Stimulated activated CD8-positive, alpha-beta memory T cell treated with anti-CD3 and anti-CD28 coated beads, Interleukin-2, amount 100 ng/mL, for 48 hours (primary cell): ENCODE measurements at regions not wholly inside any gene's neighbourhood (a gene's known extent, or its start where the extent isn't known, plus 50 kb on each side); places are given as distances from the start of the nearest gene placed in this dataset.
"Not testable (repeated sequence)": the region's sequence is repeated elsewhere in the genome, so short reads cannot be mapped to it uniquely, and the experiment has no call there.

Experiments used
- DNase-seq, 2 donors: peaks; one replicate each; pipeline ENCODE4 v3.0.0-alpha.2; 2020; ENCODE audit warnings: low read depth in 2 of 2

DNA sequence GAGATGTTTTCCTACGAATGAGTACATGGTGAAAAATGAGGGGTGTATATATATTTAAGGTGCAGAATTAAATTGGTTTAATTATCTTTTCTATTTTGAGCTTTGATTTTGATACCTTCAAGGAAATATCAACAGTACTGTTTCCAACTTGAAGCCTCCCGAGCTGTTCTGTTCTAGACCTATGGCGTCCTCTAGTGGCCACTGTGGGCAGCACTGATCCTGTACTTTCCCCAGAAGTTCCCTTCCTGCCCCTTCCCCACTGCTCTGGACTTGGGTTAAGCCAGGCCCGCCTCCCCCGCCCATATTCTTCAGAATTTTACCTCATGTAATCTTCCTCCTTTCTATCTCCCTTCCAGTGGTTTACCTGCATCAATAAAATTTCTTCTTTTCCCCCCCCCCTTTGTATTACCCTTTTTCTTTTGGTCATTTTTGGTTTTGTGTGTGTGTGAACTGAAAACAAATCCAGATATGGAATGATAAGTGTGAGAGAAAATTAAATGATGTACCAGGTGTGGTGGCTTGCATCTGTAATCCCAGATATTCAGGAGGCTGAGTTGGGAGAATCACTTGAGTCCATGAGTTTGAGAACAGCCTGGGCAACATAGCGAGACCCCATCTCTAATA, 1643.5 kb downstream of the TP53TG3F start:
- DNase-seq: no peak

DNA sequence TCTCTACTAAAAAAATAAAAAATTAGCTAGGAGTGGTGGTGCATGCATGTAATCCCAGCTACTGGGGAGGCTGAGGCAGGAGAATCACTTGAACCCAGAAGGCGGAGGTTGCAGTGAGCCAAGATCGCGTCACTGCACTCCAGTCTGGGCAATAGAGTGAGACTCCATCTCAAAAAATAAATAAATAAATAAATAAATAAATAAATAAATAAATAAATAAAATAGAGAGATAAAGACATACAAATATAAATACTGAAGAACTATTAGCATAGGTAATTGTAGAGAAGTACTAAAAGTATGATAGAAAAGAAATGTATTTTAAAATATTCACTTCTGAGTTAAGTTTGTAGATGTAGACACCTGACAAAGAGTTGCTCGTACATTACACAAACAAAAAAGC, 1652.4 kb downstream of the TP53TG3F start:
- DNase-seq: not testable (repeated sequence)

DNA sequence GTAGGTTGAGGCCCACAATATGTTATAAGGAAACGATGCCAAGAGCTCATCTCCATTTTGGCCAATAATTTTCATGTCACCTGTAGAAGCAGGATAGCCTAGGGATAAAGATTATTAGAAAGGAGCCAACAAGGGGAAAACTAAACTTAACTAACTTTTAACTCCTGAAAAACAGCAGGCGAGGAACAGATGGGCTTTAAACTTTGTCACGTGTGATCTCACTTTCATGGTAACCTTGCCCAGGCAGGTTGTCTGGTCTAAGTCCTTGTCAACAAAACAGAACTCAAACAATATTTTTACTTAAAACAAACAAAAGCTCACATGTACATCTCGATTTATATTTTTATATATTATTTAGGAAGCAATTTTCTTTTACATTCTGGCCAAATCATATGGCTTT, 1672.0 kb downstream of the TP53TG3F start:
- DNase-seq: no peak

DNA sequence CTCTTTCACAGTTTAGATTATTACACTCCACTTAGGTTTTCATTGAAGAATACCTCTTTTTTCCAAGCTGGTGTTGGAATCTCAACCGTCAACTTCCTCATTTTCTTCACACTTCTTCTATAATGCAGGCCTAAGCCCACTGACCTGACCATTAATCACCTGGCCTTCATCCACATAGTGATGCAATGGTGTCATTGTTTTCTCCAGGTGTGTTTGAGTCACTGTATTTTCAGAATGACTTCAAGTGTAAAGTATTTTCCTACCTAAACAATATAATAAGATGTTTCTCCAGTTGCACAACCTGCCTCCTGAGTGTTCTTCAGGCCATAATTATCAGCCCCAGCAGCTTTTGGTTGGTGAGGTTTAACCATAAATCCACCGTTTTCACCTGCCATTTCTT, 1675.1 kb downstream of the TP53TG3F start:
- DNase-seq: no peak

DNA sequence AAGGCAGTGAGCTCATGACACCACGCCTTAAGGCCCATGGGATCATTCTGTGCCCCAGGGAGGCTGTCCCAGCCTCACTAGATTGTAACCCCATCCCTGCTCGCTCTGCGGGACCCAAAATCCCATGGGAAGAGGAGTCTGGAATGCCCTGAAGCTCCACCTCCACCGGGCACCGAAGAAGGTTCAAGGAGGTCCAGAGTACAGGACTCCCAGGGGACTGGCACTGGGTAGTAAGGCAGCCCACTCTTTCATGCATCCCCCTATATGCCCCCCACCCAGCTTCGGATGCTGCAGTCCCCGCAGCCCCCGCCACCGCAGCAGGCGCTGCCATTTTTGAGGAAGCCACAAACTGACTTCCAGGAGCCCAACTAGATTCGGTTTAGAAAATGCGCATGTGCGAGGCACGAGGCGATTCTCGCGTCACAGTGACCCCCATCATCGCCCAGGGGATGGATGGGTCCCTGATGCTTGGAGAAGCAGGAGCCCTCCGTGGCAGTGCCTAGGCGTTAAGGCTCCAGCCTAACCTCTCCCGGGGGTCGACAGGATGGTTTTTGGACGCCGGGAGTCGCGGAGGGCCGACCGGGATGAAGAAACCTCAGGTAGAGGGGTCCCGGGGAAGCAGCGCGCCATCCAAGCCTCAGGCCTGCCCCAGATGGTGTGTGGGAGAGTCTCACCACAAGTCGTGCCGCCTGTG, 1681.0 kb downstream of the TP53TG3F start:
- DNase-seq: no peak

DNA sequence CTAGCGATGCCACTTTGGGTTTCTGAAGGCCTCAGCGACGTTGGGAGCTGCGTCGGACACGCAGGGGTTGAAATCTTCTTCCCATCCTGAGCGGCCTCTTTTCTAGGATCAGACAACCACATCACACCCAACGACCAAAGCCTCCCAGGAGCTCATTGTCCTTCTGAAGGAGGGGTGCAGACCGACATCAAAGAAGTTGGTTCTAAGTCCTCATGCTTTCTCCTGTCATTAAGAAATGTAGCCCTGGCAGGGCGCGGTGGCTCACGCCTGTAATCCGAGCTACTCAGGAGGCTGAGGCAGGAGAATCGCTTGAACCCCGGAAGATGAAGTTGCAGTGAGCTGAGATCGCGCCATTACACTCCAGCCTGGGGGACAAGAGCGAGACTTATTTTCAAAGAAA, 1681.9 kb downstream of the TP53TG3F start:
- no peak for DNase-seq

DNA sequence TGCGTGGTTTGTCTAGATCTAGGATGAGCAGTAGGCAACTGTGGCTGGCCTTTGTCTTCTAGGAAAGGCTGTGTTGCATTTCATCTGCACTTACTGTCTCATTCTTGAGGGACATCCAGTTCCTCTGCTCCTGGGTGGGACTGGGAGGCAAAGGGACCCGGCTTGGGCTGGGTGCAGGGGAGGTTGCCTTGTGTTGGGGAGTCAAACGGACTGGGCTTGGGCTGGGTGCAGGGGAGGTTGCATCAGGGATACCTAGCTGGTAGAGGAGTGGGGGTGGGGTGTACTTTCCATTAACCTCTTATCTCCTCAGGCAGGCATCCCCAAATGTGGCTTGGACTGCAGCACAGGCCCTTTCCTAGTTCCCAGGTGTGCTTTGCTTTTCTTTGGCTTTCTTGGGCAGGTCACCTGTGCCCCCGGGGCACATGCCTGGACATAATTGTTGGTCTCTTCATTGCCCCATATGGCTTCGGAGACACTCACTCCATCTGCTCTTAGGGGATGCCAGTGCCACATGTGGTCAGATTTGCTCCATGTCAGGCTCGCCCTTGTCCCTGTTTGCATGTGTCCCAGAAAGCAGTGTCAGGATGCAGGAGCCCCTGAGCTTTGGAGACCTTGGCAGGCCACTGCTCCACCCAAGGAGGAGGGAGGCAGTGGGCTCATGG, 1682.9 kb downstream of the TP53TG3F start:
- DNase-seq: no peak

DNA sequence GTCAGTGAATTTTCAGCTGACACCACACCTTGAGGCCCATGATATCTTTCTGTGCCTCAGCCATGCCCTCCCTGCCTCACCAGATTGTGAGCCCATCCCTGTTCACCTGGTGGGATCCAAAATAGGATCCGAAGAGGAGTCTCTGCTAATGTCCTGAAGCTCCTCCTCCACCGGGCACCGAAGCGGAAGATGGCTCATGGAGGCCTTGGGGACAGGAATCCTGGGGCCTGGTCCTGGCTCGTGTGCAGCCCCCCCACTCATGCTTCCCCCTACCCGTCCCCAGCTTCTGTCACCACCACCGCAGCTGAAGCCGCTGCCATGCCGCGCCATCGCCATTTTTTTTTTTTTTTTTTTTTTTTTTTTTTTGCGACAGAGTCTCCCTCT, 1683.4 kb downstream of the TP53TG3F start:
- no peak for DNase-seq

DNA sequence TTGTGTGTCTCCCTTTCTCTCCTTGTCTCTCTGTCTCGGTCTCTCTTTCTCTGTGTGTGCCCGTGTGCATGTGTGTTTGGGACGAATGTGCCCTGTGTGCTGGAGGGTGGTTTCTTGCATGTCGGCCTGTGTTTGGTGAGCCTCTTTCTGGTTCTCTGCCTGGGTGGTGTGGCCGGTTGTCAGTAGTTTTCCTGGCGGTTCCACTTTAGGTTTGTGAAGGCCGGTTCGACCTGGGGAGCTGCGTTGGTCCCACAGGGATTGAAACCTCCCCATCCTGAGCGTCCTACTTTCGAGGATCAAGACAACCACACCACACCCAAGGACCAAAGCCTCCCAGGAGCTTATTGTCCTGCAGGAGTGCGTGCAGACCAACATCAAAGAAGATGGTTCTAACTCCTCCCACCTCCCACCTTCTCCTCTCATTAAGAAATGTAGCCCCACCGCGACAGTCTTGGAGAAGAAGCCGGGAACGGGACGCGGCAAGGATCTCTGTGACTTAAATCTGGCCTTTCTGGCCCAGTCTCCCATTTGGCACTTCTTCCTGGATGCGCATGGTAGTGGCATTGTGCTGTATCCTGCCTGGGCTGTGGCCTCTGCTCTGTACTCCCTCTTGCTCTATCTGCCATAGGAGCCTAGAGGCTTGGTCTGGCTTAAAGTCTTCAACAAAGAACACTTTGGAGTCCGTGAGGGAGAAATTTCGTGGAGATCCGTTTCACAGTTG, 1685.0 kb downstream of the TP53TG3F start:
- DNase-seq: no peak

DNA sequence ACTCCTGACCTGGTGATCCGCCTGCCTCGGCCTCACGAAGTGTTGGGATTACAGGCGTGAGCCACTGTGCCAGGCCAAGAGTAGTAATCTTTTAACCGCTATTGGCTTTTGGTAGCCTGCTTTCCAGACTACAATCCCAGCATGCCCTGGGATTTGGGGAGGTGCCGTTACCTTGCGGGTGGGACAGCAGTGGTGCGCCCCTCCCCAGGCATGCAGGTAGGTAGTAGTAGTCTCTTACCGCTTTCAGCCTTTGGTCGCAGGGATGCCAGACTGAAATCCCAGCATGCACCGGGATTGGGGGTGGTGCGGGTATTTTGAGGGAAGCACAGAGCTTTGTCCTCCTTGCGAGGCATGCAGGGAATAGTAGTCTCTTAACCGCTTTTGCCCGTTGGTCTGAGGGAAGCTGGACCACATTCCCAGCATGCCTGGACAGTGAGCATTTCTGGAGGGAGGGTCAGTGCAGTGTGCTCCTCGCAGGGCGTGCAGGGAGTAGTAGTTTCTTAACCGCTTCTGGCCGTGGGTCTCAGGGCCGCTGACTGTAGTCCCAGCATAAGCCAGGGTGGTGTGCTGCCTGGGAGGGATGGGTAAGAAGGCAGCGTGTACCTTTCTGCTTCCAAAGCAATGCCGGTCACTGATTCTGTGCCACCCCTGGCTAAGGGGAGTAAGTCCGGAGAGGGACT, 1686.8 kb downstream of the TP53TG3F start:
- no peak for DNase-seq

DNA sequence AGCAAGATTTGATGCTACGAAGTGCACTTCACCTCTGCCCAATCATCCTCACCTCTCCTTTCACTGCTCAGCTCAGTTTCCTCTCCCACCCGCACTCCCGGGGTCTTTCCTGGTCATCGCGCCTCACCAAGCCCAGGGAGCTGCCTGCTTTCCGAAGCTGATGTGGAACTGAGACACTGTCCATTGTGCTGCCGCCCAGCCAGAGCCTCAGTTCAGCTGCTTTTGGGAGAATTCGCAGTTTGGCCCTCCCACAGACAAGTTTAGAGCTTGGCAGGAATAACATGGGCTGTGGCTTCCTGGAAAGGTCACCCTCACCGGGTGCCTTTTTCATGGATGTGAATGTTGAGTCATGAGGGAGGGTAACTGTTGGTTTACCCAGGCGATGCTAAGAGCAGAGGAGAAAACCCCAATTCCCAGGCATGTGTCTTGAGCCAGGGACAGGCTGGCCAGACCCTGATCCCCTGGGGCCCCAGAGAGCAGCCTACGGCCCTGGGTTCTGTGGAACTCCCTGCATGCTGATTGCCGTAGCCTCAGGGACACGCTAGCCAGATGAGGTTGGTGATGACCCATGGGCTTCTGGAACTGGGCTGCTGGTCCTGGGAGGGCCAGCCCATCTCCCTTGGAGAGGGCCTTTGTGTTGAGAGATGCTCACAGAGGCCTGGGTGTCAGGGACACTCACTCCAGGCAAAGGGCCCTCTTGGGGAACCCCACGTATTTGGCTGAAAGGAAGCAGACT, 1687.5 kb downstream of the TP53TG3F start:
- no peak for DNase-seq

DNA sequence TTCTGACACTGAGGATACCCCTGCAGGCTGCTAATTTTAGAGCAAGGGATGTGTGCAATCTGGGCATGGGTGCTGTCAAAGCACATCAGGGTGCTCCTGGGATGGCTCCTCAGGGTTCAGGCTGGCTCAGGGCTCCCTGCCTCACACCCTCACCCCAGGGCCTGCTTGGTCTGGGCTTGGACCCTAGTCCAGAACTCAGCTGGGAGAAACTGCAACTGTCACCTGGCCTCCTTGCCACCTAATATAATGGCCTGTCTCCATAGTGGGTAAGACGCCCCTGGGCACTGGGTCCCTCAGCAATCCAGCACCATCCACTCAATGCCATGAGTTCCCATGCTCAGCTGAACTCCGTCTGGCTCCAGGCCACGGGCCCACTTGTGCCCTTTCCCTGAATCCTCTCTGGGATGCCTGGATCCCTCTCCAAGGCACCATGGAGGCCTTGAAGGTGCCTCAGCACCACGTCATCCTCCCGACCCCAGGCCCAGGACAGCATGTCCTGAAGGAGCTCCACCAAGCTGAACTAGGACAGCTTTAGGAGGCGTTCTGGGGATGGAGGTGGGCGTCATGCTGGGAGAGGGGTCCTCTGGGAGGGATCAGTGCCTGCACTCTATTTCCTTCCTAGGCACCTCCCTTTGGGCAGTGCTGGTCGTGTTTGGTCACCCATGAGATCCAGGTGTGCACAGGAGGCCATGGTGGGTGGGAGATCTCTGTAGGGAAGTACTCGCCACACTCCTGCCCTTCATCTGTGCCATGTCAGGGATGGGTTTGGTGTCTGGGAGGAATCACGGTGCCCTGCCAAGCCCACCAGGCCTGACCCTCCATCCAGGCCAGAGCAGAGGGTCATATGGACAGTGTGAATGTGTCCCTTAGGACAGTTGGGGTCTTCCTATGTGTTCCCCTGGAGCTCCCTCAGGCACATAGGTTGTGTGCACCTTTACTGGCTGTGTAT, 1688.4 kb downstream of the TP53TG3F start:
- no peak for DNase-seq

DNA sequence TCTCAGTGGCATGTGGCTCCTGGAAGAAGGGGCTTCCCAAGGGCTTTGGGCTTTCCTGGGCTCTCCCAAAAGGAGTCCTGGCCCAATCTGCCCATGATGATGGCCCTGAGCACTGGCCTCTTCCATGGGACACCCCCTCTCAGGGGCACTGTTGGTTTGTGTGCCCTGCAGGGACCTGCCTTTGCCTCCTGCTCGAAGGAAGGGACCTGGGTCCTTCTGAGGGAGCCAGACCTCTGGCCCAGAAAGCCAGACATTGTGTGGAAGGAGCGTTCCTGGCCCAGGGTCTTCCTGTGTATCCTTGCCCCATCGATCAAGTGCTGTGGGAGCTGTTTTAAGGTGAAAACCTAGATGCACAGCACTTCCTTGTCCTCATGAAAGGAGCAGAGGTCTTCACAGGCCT, 1689.3 kb downstream of the TP53TG3F start:
- no peak for DNase-seq

DNA sequence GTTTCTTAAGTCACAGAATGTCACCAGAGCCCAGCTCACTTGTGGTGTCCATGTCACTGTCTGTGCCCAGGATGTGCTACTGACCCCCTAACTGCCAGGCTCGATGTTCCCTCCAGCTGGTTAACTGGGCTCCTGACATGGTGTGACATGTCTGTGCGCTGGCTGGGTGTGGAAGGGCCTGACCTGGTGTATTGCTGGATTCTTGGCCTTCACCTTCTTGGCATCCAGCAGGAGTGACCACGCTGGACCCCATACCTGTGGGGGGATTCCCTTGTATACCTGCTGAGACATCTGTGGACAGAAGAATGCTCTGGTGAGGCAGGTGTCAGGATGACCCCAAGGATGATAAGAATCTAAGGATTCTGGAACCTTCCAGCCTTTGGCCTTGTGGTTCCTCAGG, 1690.1 kb downstream of the TP53TG3F start:
- DNase-seq: no peak

DNA sequence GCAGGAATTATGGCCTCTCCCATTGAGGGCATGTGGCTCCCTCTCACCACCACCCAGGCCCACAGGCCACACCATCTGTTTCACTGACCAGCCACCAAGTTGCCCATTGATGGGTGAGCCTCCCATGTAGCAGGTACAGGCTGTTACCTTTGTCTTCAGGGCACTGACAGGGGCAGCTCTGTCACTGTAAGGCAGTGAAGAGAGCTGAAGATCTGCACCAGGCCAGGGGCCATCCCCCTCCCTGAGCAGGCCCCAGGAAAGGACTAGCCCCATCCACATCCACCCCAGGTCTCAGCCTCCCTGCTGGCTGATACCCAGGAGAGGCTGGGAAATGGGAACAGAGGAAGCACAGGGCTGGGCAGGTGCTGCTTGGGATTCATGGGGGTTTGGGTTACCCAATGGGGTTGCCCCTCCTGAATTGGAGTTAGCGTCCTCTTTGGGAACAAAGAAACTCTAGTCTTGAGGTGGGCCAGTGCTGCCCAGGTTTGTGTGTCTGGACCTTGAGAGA, 1691.4 kb downstream of the TP53TG3F start:
- no peak for DNase-seq

DNA sequence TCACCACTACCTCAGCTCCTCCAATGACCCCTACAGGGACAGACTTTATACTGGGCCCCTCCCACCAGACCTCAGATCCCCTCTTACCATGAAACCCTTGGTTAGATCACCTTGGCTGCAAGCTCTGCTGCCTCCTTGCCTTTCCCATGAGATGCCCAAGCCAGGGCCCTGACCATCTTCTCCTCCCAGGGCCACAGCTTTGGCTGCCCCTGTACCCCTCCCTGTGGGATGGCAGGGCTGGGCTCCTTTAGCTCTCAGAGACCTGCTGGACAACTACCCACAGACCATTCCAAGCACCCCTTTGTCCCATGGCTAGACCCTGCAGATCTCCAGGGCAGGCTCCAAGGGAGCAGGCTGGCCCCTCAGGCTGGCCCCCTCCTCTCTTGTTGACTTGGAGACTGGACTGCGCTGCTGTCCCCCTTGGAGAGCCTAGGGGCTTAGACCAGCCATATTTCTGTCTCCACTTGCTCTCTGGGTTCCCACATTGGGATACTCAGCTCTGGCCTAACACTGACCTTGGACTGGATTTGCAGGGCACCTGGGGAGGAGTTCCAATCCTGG, 1692.7 kb downstream of the TP53TG3F start:
- DNase-seq: no peak

DNA sequence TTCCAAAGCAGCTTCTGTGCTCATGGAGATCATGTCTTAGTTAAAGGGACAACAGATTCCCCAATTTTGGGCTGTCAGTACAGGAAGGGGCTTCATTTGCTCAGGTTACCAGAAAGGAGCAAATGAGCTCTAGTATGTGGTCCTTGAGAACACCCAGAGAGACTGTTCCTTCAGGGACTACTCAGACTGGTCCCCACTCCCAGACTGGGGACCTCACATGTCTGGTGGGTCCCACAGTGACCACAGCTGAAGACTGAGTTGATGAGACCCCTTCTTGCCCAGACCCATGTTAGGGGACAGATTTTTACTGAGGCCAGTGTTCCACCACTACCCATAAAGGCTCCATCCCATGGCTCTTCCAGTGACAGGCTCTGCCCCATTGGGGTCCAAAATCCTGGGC, 1695.2 kb downstream of the TP53TG3F start:
- DNase-seq: no peak

DNA sequence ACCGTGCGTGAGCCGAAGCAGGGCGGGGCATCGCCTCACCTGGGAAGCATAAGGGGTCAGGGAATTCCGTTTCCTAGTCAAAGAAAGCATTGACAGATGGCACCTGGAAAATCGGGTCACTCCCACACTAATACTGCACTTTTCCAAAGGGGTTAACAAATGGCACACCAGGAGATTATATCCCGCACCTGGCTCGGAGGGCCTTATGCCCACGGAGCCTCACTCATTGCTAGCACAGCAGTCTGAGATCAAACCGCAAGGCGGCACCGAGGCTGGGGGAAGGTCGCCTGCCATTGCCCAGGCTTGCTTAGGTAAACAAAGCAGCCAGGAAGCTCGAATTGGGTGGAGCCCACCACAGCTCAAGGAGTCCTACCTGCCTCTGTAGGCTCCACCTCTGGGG, 1698.1 kb downstream of the TP53TG3F start:
- not testable (repeated sequence) for DNase-seq

DNA sequence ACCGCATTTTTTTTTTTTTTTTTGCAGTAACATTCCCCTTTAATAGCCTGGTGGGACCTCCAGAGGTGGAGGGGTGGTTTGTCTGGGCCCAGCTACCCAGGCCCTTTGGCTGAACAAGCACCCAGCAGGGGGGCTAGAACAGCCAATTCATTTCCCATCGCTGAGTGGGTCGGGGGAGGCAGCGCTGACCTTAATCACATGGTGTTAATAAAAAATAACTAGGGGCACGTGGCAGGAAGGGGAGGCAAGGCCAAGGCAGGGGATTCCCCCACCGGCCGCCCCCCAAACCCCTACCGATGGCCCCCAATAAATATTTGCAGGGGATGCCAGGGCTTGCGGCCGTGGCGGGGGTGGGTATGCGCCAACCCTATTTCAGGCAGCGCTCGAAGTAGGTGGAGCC, 1709.9 kb downstream of the TP53TG3F start:
- not testable (repeated sequence) for DNase-seq

DNA sequence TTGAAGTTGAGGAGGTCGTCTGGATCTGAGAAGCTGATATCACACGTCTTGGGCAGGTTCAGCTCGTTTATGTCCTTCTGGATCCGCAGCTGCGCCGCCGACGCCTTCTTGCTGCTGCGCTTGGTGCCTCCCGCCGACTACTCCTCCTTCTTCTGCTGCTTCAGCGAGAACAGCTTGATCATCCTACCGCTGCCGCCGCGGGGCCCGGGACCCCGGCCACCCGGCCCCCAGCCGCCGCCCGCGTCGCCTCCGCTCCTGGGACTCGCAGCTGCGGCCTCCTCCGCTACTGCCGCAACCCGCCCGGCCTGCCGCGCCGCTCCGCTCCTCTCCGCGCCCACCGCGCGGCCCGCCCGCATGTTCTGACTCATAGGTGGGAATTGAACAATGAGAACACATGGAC, 1710.6 kb downstream of the TP53TG3F start:
- not testable (repeated sequence) for DNase-seq
